ENCODE measurements at regions not wholly inside any gene's neighbourhood (a gene's known extent, or its start where the extent isn't known, plus 50 kb on each side); places are given as distances from the start of the nearest gene placed in this dataset.

- Histone ChIP-seq H3K9me3 (ENCODE audit: control insufficient read depth in 2 of 2, insufficient read depth in 1 of 2, low read depth in 1 of 2, low read length in 1 of 2) (no peaks in the 10 kb centered on the region), H3K36me3 (ENCODE audit: control insufficient read depth in 2 of 2, insufficient read depth in 2 of 2, low read length in 1 of 2) (no peaks in the 10 kb centered on the region), H3K27me3 (ENCODE audit: control insufficient read depth in 1 of 2, insufficient read depth in 2 of 2, low read length in 2 of 2) (no peaks in the 10 kb centered on the region), H3K27ac (ENCODE audit: low read depth in 2 of 2, low read length in 1 of 2) (no peak overlapping the region), H3K4me1 (ENCODE audit: control insufficient read depth in 2 of 2, insufficient read depth in 2 of 2, low read length in 1 of 2) (no peaks in the 10 kb centered on the region), H3K4me3 (ENCODE audit: low read depth in 1 of 2, low read length in 2 of 2) (no peak overlapping the region)
- 2 to 33% methylated on average over 1 of the region's 1 CpG for WGBS, 2 donors
Measured at GRCh38 chr11:95717314-95717713, 72.3 kb downstream of the FAM76B start.

GRCh38 chr11:95716266-95716665 lies 73.3 kb downstream of the FAM76B start:
- Histone ChIP-seq H3K27ac (ENCODE audit: low read depth in 2 of 2, low read length in 1 of 2) (no peak overlapping the region), H3K9me3 (ENCODE audit: control insufficient read depth in 2 of 2, insufficient read depth in 1 of 2, low read depth in 1 of 2, low read length in 1 of 2) (no peaks in the 10 kb centered on the region), H3K36me3 (ENCODE audit: control insufficient read depth in 2 of 2, insufficient read depth in 2 of 2, low read length in 1 of 2) (no peaks in the 10 kb centered on the region), H3K4me3 (ENCODE audit: low read depth in 1 of 2, low read length in 2 of 2) (no peak overlapping the region), H3K27me3 (ENCODE audit: control insufficient read depth in 1 of 2, insufficient read depth in 2 of 2, low read length in 2 of 2) (no peaks in the 10 kb centered on the region), H3K4me1 (ENCODE audit: control insufficient read depth in 2 of 2, insufficient read depth in 2 of 2, low read length in 1 of 2) (no peaks in the 10 kb centered on the region)
- 79 to 84% methylated on average over 3 of the region's 3 CpGs for WGBS, 2 donors

- Histone ChIP-seq H3K27ac (ENCODE audit: low read depth in 2 of 2, low read length in 1 of 2) (no peak overlapping the region), H3K36me3 (ENCODE audit: control insufficient read depth in 2 of 2, insufficient read depth in 2 of 2, low read length in 1 of 2) (no peaks in the 10 kb centered on the region), H3K4me3 (ENCODE audit: low read depth in 1 of 2, low read length in 2 of 2) (no peak overlapping the region), H3K9me3 (ENCODE audit: control insufficient read depth in 2 of 2, insufficient read depth in 1 of 2, low read depth in 1 of 2, low read length in 1 of 2) (no peaks in the 10 kb centered on the region), H3K27me3 (ENCODE audit: control insufficient read depth in 1 of 2, insufficient read depth in 2 of 2, low read length in 2 of 2) (no peaks in the 10 kb centered on the region), H3K4me1 (ENCODE audit: control insufficient read depth in 2 of 2, insufficient read depth in 2 of 2, low read length in 1 of 2) (no peaks in the 10 kb centered on the region)
- 33 to 45% methylated on average over 2 of the region's 2 CpGs for WGBS, 2 donors
Measured at GRCh38 chr11:95715777-95716241, 73.8 kb downstream of the FAM76B start.

GRCh38 chr11:95714843-95715776 lies 74.5 kb downstream of the FAM76B start:
- H3K27ac ChIP-seq (ENCODE audit: low read depth in 2 of 2, low read length in 1 of 2): no peak overlapping the region
- H3K36me3 ChIP-seq (ENCODE audit: control insufficient read depth in 2 of 2, insufficient read depth in 2 of 2, low read length in 1 of 2): no peaks in the 10 kb centered on the region
- no peaks in the 10 kb centered on the region for H3K4me1 ChIP-seq (ENCODE audit: control insufficient read depth in 2 of 2, insufficient read depth in 2 of 2, low read length in 1 of 2)
- no peak overlapping the region for H3K4me3 ChIP-seq (ENCODE audit: low read depth in 1 of 2, low read length in 2 of 2)
- WGBS, 2 donors: 66 to 79% methylated on average over 5 of the region's 5 CpGs
- H3K9me3 ChIP-seq (ENCODE audit: control insufficient read depth in 2 of 2, insufficient read depth in 1 of 2, low read depth in 1 of 2, low read length in 1 of 2): no peaks in the 10 kb centered on the region
- no peaks in the 10 kb centered on the region for H3K27me3 ChIP-seq (ENCODE audit: control insufficient read depth in 1 of 2, insufficient read depth in 2 of 2, low read length in 2 of 2)

GRCh38 chr11:95713428-95713827 lies 76.2 kb downstream of the FAM76B start:
- WGBS, 2 donors: 87 to 92% methylated on average over 3 of the region's 3 CpGs

GRCh38 chr11:95711945-95712221 lies 77.7 kb downstream of the FAM76B start:
- Histone ChIP-seq H3K9me3 (ENCODE audit: control insufficient read depth in 2 of 2, insufficient read depth in 1 of 2, low read depth in 1 of 2, low read length in 1 of 2) (no peaks in the 10 kb centered on the region), H3K27ac (ENCODE audit: low read depth in 2 of 2, low read length in 1 of 2) (no peak overlapping the region), H3K36me3 (ENCODE audit: control insufficient read depth in 2 of 2, insufficient read depth in 2 of 2, low read length in 1 of 2) (no peaks in the 10 kb centered on the region), H3K4me3 (ENCODE audit: low read depth in 1 of 2, low read length in 2 of 2) (no peak overlapping the region), H3K4me1 (ENCODE audit: control insufficient read depth in 2 of 2, insufficient read depth in 2 of 2, low read length in 1 of 2) (no peaks in the 10 kb centered on the region), H3K27me3 (ENCODE audit: control insufficient read depth in 1 of 2, insufficient read depth in 2 of 2, low read length in 2 of 2) (no peaks in the 10 kb centered on the region)
- WGBS, 2 donors: 83 to 91% methylated on average over 3 of the region's 3 CpGs

More at GRCh38 chr11:95713428-95713827, 76.2 kb downstream of the FAM76B start:
- H3K27ac ChIP-seq (ENCODE audit: low read depth in 2 of 2, low read length in 1 of 2): no peak overlapping the region
- no peaks in the 10 kb centered on the region for H3K9me3 ChIP-seq (ENCODE audit: control insufficient read depth in 2 of 2, insufficient read depth in 1 of 2, low read depth in 1 of 2, low read length in 1 of 2)
- no peaks in the 10 kb centered on the region for H3K27me3 ChIP-seq (ENCODE audit: control insufficient read depth in 1 of 2, insufficient read depth in 2 of 2, low read length in 2 of 2)
- no peaks in the 10 kb centered on the region for H3K36me3 ChIP-seq (ENCODE audit: control insufficient read depth in 2 of 2, insufficient read depth in 2 of 2, low read length in 1 of 2)
- H3K4me1 ChIP-seq (ENCODE audit: control insufficient read depth in 2 of 2, insufficient read depth in 2 of 2, low read length in 1 of 2): no peaks in the 10 kb centered on the region
- H3K4me3 ChIP-seq (ENCODE audit: low read depth in 1 of 2, low read length in 2 of 2): no peak overlapping the region

GRCh38 chr11:95711162-95711944 lies 78.2 kb downstream of the FAM76B start:
- H3K4me3 ChIP-seq (ENCODE audit: low read depth in 1 of 2, low read length in 2 of 2): no peak overlapping the region
- H3K9me3 ChIP-seq (ENCODE audit: control insufficient read depth in 2 of 2, insufficient read depth in 1 of 2, low read depth in 1 of 2, low read length in 1 of 2): no peaks in the 10 kb centered on the region
- H3K27me3 ChIP-seq (ENCODE audit: control insufficient read depth in 1 of 2, insufficient read depth in 2 of 2, low read length in 2 of 2): no peaks in the 10 kb centered on the region
- H3K36me3 ChIP-seq (ENCODE audit: control insufficient read depth in 2 of 2, insufficient read depth in 2 of 2, low read length in 1 of 2): no peaks in the 10 kb centered on the region
- H3K27ac ChIP-seq (ENCODE audit: low read depth in 2 of 2, low read length in 1 of 2): no peak overlapping the region
- no peaks in the 10 kb centered on the region for H3K4me1 ChIP-seq (ENCODE audit: control insufficient read depth in 2 of 2, insufficient read depth in 2 of 2, low read length in 1 of 2)
- WGBS, 2 donors: 63 to 71% methylated on average over 7 of the region's 7 CpGs

GRCh38 chr11:95708681-95709080 lies 80.9 kb downstream of the FAM76B start:
- Histone ChIP-seq H3K9me3 (ENCODE audit: control insufficient read depth in 2 of 2, insufficient read depth in 1 of 2, low read depth in 1 of 2, low read length in 1 of 2) (no peaks in the 10 kb centered on the region), H3K27ac (ENCODE audit: low read depth in 2 of 2, low read length in 1 of 2) (no peak overlapping the region), H3K4me1 (ENCODE audit: control insufficient read depth in 2 of 2, insufficient read depth in 2 of 2, low read length in 1 of 2) (no peaks in the 10 kb centered on the region), H3K36me3 (ENCODE audit: control insufficient read depth in 2 of 2, insufficient read depth in 2 of 2, low read length in 1 of 2) (no peaks in the 10 kb centered on the region), H3K4me3 (ENCODE audit: low read depth in 1 of 2, low read length in 2 of 2) (no peak overlapping the region), H3K27me3 (ENCODE audit: control insufficient read depth in 1 of 2, insufficient read depth in 2 of 2, low read length in 2 of 2) (no peaks in the 10 kb centered on the region)
- WGBS, 2 donors: 96 to 99% methylated on average over 1 of the region's 1 CpG

GRCh38 chr11:95706974-95707387 lies 82.6 kb downstream of the FAM76B start:
- Histone ChIP-seq H3K36me3 (ENCODE audit: control insufficient read depth in 2 of 2, insufficient read depth in 2 of 2, low read length in 1 of 2) (no peaks in the 10 kb centered on the region), H3K4me1 (ENCODE audit: control insufficient read depth in 2 of 2, insufficient read depth in 2 of 2, low read length in 1 of 2) (no peaks in the 10 kb centered on the region), H3K27me3 (ENCODE audit: control insufficient read depth in 1 of 2, insufficient read depth in 2 of 2, low read length in 2 of 2) (no peaks in the 10 kb centered on the region), H3K4me3 (ENCODE audit: low read depth in 1 of 2, low read length in 2 of 2) (no peak overlapping the region), H3K27ac (ENCODE audit: low read depth in 2 of 2, low read length in 1 of 2) (no peak overlapping the region), H3K9me3 (ENCODE audit: control insufficient read depth in 2 of 2, insufficient read depth in 1 of 2, low read depth in 1 of 2, low read length in 1 of 2) (no peaks in the 10 kb centered on the region)
- 81 to 93% methylated on average over 7 of the region's 7 CpGs for WGBS, 2 donors

Measured in esophagus (tissue), 2 donors.